Heart left ventricle (tissue), 16 donors: ENCODE measurements at regions not wholly inside any gene's neighbourhood (a gene's known extent, or its start where the extent isn't known, plus 50 kb on each side); places are given as distances from the start of the nearest gene placed in this dataset.

ENCODE experiments used
- ATAC-seq, 4 donors: fragments of 200-7000 bp; cut with Tn5 transposase; one replicate each; pipeline ENCODE4 v1.9.1; 2020 to 2022; ENCODE audit warnings: moderate library complexity in 4 of 4, mild to moderate bottlenecking in 3 of 4, moderate number of reproducible peaks in 1 of 4
- DNase-seq, 5 donors: peaks; one replicate each; pipeline ENCODE4 v3.0.0-alpha.2; 2020
- H3K27ac ChIP-seq, 12 donors: fragments of 200-600 bp; sonication (generic) in 4 of 12; one replicate each; pipeline versions ENCODE4 v1.5.0 to v1.8.0; 2016 to 2022; ENCODE audit warnings: mild to moderate bottlenecking in 2 of 12
- H3K27me3 ChIP-seq, 9 donors: fragments of 200-600 bp; sonication (generic) in 2 of 9; one replicate each; pipeline versions ENCODE4 v1.5.1 to v1.8.0; 2016 to 2022; ENCODE audit warnings: mild to moderate bottlenecking in 3 of 9
- H3K36me3 ChIP-seq, 9 donors: fragments of 200-600 bp; sonication (generic) in 2 of 9; one replicate each; pipeline versions ENCODE4 v1.5.0 to v1.8.0; 2018 to 2022; ENCODE audit warnings: mild to moderate bottlenecking in 2 of 9
- H3K4me1 ChIP-seq, 12 donors: fragments of 200-600 bp; sonication (generic) in 4 of 12; one replicate each; pipeline versions ENCODE4 v1.5.0 to v1.8.0; 2016 to 2022; ENCODE audit warnings: mild to moderate bottlenecking in 3 of 12
- H3K4me3 ChIP-seq, 12 donors: fragments of 200-600 bp; sonication (generic) in 4 of 12; one replicate each; pipeline versions ENCODE4 v1.5.0 to v1.8.0; 2017 to 2022; ENCODE audit warnings: mild to moderate bottlenecking in 9 of 12, moderate library complexity in 4 of 12
- H3K9me3 ChIP-seq, 12 donors: fragments of 200-600 bp; sonication (generic) in 4 of 12; one replicate each; pipeline versions ENCODE4 v1.5.0 to v1.8.0; 2016 to 2022; ENCODE audit warnings: mild to moderate bottlenecking in 1 of 12
- POLR2A ChIP-seq, 2 donors: fragments of 450-650 bp; IDR thresholded peaks; one replicate each; pipeline ENCODE4 v1.6.1; 2017; ENCODE audit warnings: antibody characterized with exemption in 2 of 2, mild to moderate bottlenecking in 2 of 2, moderate library complexity in 2 of 2
- WGBS, 4 donors: extraction: QIAGEN DNeasy Blood & Tissue Kit in 2 of 4; methylation state at CpG; one replicate each; pipeline versions ENCODE4 v1.1.5 to v1.1.7; 2013 to 2018; 5-methylcytosine and 5-hydroxymethylcytosine counted together
- intact Hi-C, 10 donors: fragments of 100-400 bp; cut with DNase I; formaldehyde crosslinking; loops; one replicate each; pipeline versions ENCODE4 v1.11.1 to v1.14.2; 2022
- TF ChIP-seq, protein P1 (sequence below), 12 donors: fragments of 200-600 bp; sonication (generic) in 4 of 12; IDR thresholded peaks; one replicate each; pipeline versions ENCODE4 v1.5.0 to v1.8.0; 2018 to 2022; ENCODE audit warnings: antibody characterized with exemption in 12 of 12, mild to moderate bottlenecking in 5 of 12
- donor health status: ischemic (EF 13 %, LVEDD 7.1; RV severe dilation, severe dysfunction).
- donor health status: healthy with polysubstance abuse.
- donor health status: DM: no; HTN: yes; CAD: no.
- donor health status: DM: no; HTN: no; CAD: no.
- donor health status: ischemic (EF 25% LVEDD 6.9; RV normal size, moderate dysfunction).
- donor health status: ischemic (EF 25% LVEDD 5.7; RV mildly dilated, moderate dysfunction).
- donor health status: healthy.
- donor health status: DM: yes; HTN: yes; CAD: no.
- donor health status: ischemic (EF 35%, LVEDD 5.7; RV mildly dilated, moderate dysfunction).
- donor health status: nonischemic (EF 11% LVEDD 7.7; RV severe dilation, severe dysfunction).
- donor health status: DM: yes; HTN: yes; CAD: no.
- donor health status: PGD.
- donor health status: ischemic (EF 29% LVEDD 5.4; RV normal size, mild dysfunction).
- donor health status: nonischemic (EF 23%, LVEDD 6.1; RV moderate dilation, normal function).

DNA sequence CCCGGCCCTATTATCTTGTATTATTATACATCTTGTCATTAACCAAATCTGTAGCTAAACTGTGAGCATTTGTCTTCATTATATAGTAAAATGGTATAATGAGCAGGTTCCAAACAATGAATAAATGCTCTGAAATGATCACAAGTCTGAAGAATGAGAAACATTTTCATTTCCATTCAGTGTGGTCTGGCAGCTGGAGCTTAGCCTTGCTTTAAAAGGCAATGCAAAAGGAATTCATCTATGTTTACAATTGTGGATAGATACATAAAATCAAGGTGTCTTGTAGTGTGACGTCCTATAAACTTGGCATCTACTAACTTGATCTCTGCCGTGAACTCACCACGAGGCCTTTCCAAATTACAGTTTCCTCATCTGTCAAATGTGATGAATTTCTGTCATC is 168.3 kb downstream of the RMST start:
- no peaks in the 10 kb centered on the region for H3K9me3 ChIP-seq
- H3K27ac ChIP-seq = no peak overlapping the region
- DNase-seq (no peak), ATAC-seq (no peak)
- TF ChIP-seq, protein P1, sequence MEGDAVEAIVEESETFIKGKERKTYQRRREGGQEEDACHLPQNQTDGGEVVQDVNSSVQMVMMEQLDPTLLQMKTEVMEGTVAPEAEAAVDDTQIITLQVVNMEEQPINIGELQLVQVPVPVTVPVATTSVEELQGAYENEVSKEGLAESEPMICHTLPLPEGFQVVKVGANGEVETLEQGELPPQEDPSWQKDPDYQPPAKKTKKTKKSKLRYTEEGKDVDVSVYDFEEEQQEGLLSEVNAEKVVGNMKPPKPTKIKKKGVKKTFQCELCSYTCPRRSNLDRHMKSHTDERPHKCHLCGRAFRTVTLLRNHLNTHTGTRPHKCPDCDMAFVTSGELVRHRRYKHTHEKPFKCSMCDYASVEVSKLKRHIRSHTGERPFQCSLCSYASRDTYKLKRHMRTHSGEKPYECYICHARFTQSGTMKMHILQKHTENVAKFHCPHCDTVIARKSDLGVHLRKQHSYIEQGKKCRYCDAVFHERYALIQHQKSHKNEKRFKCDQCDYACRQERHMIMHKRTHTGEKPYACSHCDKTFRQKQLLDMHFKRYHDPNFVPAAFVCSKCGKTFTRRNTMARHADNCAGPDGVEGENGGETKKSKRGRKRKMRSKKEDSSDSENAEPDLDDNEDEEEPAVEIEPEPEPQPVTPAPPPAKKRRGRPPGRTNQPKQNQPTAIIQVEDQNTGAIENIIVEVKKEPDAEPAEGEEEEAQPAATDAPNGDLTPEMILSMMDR (IDR thresholded peaks at IDR 0.05) = no peak
- TF ChIP-seq POLR2A (IDR thresholded peaks at IDR 0.05) = no peak
- no peaks in the 10 kb centered on the region for H3K27me3 ChIP-seq
- intact Hi-C loops = no loop called here
- no peak overlapping the region for H3K4me3 ChIP-seq
- H3K36me3 ChIP-seq = no peaks in the 10 kb centered on the region
- WGBS, 4 donors = 69 to 82% (median 70%) methylated on average over 4 of the region's 4 CpGs
- H3K4me1 ChIP-seq = no peaks in the 10 kb centered on the region

DNA sequence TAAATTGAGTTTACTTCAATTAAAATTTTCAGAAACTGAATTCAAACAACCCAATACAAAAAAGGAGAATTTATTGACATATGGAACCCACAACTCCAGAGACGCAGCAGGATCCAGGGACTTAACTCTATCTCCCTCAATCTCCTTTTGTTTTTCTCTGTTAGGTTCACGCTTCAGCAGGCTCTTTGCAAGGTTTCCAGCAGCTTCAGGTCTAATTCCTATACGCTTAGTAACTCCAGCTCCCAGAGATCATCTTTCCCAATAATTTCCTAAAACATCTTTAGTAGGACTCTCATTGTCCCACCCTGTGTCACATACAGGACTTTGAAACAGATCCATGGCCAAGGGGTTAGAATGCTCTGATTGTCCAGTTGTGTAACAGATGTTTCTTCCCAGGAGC is 175.2 kb downstream of the RMST start:
- Histone ChIP-seq H3K4me3 (no peak overlapping the region), H3K9me3 (no peaks in the 10 kb centered on the region), H3K27ac (no peak overlapping the region), H3K27me3 (no peaks in the 10 kb centered on the region), H3K4me1 (no peaks in the 10 kb centered on the region), H3K36me3 (no peaks in the 10 kb centered on the region)
- TF ChIP-seq, protein P1 (IDR thresholded peaks at IDR 0.05) = no peak
- TF ChIP-seq POLR2A (IDR thresholded peaks at IDR 0.05) = no peak
- no peak for DNase-seq
- WGBS, 4 donors = 75 to 82% (median 78%) methylated on average over 3 of the region's 3 CpGs
- intact Hi-C loops = no loop called here
- ATAC-seq = no peak

DNA sequence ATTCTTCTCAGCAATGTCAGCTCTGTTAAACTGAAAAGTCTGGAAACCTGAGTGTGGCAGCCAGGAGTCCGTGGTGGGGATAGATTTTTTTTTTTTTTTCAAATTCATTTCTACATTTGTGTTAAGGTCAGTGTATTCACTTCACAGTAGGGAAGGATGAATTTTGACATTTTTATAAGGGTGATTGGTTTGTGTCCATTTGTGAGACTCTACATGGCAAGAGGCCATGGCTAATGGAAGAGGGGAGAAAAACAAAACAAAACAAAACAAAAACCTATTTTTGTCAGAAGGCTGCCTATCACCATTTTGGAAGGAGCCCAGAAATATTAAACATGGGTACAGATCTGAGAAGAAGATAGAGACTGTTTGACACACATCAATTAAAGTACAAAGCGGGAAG is 176.1 kb downstream of the RMST start:
- WGBS, 4 donors = 70 to 75% (median 75%) methylated on average over 2 of the region's 2 CpGs
- Histone ChIP-seq H3K4me3 (no peak overlapping the region), H3K4me1 (no peaks in the 10 kb centered on the region), H3K9me3 (no peaks in the 10 kb centered on the region), H3K27me3 (no peaks in the 10 kb centered on the region), H3K36me3 (no peaks in the 10 kb centered on the region), H3K27ac (no peak overlapping the region)
- DNase-seq (no peak), ATAC-seq (no peak)
- intact Hi-C loops = no loop called here
- TF ChIP-seq, protein P1 (IDR thresholded peaks at IDR 0.05) = no peak
- no peak for TF ChIP-seq POLR2A (IDR thresholded peaks at IDR 0.05)

DNA sequence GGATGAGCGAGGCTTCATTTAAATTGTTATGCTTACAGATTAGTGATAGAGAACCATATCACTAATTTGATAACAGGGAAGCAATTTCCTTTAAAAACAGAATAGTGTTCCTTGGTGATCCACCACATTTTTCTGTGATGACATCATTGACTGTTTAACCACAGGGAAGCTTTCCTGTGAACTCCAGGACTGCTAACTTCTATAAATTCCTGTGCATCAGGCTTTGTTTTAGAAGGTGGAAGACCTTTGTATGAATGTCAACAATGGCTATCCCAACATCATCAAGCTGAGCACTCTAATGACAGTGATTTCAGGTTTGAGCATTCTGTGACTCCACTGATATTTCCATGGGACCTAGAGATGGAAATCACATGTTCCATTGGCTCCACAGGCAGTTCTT is 177.1 kb downstream of the RMST start:
- Histone ChIP-seq H3K27me3 (no peaks in the 10 kb centered on the region), H3K36me3 (no peaks in the 10 kb centered on the region), H3K9me3 (no peaks in the 10 kb centered on the region), H3K4me3 (no peak overlapping the region), H3K4me1 (no peaks in the 10 kb centered on the region), H3K27ac (no peak overlapping the region)
- 77 to 86% (median 80%) methylated on average over 1 of the region's 1 CpG for WGBS, 4 donors
- intact Hi-C loops = no loop called here
- DNase-seq = no peak
- no peak for ATAC-seq
- no peak for TF ChIP-seq POLR2A (IDR thresholded peaks at IDR 0.05)
- TF ChIP-seq, protein P1 (IDR thresholded peaks at IDR 0.05) = no peak
